NOMO-1 treated with DMSO at 0.1 percent for 48 hours (cell line): ENCODE measurements at regions not wholly inside any gene's neighbourhood (a gene's known extent, or its start where the extent isn't known, plus 50 kb on each side); places are given as distances from the start of the nearest gene placed in this dataset.

Source experiments
- DNase-seq: peaks from one replicate; lab custom pipeline; 2025; ENCODE audit not compliant: unreplicated experiment; lab: John Stamatoyannopoulos, UW

DNA sequence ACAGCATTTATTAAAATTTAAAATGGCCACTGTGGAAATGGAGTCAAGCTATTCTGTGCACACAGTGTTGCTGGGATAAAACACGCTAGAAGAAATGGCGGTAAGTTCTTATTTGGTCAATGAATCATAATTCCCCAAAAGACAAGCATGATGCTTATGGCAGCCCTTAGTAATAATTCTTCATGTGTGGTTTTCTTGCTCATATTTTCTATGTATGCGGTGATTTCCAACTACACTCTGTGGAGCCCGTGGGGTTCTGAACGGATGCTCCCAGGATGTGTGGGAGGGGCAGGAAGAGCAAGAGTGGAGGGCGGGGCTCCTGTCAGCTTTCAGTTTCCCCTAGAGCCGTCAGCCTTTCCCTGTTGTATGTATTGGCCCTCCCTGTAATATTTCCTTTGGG, 91.7 kb upstream of the RMDN2 start:
- DNase-seq = no peak

DNA sequence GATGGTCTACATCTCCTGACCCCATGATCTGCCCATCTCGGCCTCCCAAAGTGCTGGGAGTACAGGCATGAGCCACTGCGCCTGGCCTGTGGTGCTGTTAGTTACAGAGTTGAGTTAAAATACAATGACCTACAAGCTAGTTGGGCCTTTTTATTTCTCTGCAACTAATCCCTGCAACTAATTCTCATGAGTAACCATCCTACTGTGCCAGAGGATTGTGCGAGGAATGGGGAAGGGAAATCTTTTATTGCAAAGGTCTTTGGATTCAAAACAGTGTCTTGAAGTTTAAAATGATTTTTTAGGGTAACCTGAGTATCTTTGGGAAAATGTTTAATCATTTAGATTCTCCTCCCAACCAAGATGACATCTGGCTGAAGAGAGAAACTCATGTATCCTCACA, 88.8 kb upstream of the RMDN2 start:
- DNase-seq = no peak

DNA sequence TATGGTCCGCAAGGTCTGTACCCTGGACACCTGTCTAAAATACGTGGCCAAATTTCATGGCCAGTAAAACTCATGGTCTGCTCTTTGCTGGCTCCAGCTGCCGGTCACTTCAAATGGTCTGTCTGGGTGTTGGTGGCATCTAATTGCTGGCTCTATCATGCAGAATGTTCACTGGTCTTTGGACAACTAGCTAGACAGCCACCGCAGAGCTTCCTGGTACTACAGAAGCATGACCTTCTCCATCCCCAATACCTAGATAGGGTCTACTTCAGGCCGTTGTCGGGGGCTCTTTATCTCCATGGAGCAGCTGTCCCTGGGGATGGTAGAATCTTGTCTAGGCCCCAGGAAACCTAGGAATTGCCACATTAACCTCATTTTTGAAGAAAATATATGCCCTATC, 88.4 kb upstream of the RMDN2 start:
- no peak for DNase-seq

GRCh38 chr2:37837628-37838328, 87.3 kb upstream of the RMDN2 start:
- DNase-seq = no peak

GRCh38 chr2:37838541-37839167, 86.4 kb upstream of the RMDN2 start:
- no peak for DNase-seq

- DNase-seq = no peak
Measured at GRCh38 chr2:37839991-37840390, 85.1 kb upstream of the RMDN2 start.

GRCh38 chr2:37842732-37843440, 82.2 kb upstream of the RMDN2 start:
- DNase-seq = no peak

- no peak for DNase-seq
Measured at GRCh38 chr2:37843556-37843955, 81.5 kb upstream of the RMDN2 start.

- DNase-seq = no peak
Measured at GRCh38 chr2:37846207-37846606, 78.9 kb upstream of the RMDN2 start.

- DNase-seq = no peak
Measured at GRCh38 chr2:37847792-37848191, 77.3 kb upstream of the RMDN2 start.

DNA sequence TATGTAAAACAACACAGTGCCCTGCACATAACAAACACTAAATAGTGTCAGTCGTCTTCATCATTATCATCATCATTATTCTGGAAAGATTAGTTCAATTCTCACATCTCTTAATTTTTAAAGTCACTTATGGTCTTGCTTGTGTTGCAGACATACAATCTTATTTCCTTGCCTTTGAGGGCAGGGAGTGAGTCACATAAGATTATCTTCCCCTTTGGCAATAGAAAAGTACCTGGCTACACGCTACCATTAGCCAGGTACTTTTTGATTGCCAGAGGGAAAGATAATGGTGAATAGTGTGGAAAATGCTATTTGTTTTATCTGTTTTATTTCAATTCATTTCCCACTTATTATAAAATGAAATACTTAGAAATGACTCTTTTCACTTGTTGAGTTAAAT, 76.6 kb upstream of the RMDN2 start:
- no peak for DNase-seq

- DNase-seq = peak; percentile 53
Measured at GRCh38 chr2:37849911-37850310, 75.2 kb upstream of the RMDN2 start.

DNA sequence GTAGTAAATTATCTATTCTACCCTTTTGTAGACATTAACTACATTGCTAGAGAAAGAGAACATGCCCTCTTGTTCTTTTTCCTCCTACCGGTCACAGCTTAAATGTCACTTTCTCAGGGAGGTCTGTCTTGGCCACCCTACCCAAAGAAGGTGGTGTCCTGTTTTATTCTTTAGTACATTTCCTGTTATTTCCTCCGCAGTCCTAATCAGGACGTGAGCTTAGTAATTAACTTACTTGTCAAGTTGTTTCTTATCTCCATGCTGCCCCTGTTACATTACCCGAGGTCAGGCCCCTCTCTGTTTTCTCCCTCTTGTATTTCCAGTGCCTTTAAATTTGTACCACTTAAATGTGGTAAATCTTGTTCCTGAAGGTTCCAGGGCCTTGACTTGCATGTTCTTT, 73.7 kb upstream of the RMDN2 start:
- no peak for DNase-seq

- DNase-seq = no peak
Measured at GRCh38 chr2:37851828-37852584, 73.1 kb upstream of the RMDN2 start.

GRCh38 chr2:37852585-37853014, 72.5 kb upstream of the RMDN2 start:
- DNase-seq = no peak

DNA sequence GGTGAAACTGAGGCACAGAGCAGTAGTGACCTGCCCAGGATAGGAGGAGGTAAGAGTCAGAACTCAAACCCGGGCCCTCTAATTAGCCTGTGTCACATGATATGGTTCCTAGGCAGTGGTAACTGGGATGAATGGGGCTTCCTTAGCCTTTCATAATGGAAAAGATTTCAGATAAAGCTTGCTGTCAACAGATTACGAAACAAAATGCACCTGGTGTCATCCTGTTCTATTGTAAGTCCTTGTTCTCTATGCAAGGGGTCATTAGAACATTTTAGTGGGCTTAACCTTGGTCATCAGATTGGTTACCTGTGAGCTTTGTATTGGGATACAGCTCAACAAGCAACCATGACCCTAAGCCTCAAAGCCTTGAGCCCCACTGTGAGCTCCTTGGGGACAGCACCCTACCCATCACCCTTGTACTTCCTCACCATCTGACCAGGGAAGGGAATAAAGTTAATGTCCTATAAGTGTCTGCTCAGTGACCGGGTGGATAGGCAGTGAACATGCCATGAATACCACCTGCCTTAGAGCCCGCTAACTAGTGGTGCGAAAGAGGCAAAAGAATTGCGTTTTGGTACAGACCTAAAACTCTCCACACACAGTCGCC, 70.3 kb upstream of the RMDN2 start:
- no peak for DNase-seq

DNA sequence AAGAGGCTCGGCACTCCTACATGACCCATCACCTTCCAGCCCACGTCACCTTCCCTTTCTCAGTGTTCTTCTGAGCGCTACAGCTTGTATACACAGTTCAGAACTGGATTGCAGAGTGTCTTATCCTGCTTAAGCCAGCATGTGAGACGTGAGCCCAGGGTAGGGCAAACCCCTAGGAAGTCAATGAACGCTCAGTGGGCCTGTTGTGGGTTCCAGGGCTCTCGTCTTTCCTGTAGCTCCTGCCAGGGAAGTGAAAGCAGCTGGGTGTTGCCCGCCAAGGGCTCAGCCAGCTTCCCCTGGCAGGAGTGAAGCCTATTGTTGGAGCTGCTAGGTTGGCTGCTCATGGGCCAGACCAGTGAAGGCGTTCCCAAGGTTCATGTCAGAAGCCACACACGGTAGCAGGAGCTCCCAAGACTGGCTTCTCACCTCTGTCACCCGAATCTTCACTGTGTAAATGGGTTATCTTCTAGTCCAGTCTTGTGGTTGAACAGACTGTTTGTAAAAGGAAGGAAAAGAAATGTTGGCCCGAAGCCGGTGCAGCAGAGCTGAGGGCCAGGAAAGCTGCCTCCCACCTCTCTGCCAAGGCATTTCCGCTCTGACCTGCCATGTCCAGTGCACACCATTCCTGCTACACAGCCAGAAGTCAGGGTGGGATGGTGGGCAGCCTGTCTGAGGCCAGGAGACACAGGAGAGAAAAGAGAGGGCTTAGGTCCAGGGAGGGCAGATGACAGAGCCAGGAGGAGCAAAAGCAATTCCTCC, 69.6 kb upstream of the RMDN2 start:
- DNase-seq = peak; percentile 68

DNA sequence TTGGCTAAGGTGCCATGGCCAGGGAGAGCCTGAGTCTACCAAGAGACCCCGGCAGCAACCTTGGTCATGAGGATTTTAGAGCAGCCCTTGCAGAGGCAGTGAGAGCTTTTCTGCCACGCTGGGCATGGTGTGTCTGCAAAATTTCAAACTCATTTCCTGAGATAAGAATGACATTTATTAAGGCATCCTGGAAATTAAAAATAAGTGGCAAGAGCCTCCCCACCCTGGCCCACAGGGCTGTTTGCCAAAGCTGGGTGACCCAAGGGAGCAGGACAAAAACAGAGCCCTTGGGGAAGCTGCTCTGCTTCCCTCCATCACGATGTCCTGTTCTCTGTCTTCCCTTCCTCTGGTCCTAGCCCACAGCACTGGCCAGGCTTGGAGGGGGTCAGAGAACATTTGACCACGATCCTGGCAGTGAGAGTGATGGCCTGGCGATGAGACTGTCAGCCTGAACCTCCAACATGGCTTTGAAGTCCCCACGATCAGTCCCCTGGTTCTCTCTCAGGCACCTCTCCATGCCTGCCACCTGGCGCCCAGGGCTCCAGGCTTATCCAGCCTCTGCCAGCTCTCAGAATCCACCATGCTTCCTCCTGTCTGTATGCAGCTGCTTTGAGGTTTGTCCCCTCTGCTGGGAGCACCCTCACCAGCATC, 68.9 kb upstream of the RMDN2 start:
- DNase-seq = no peak

GRCh38 chr2:37857575-37858399, 67.3 kb upstream of the RMDN2 start:
- no peak for DNase-seq
